HepG2 (cell line): ENCODE measurements at regions not wholly inside any gene's neighbourhood (a gene's known extent, or its start where the extent isn't known, plus 50 kb on each side); places are given as distances from the start of the nearest gene placed in this dataset.

Experiments used
- ATAC-seq: fragments of 200-7000 bp; cut with Tn5 transposase; 3 replicates; pipeline ENCODE4 v1.9.1; 2020; ENCODE audit warnings: mild to moderate bottlenecking, moderate library complexity
- BruUV-seq: library from RNA; stranded (reverse); fragments of 400-500 nt; replicated peaks from 2 replicates; lab custom pipeline; 2021; lab: Mats Ljungman, UMichigan
- CTCF ChIA-PET: fragments of 300-600 bp; formaldehyde crosslinking; extraction: SDS; loops from one replicate; lab custom pipeline; 2021; ENCODE audit warnings: low total read pairs, inconsistent platforms, low intra/inter-chr PET ratio; lab: Yijun Ruan, JAX
- POLR2A ChIA-PET: fragments of 350-600 bp; sonication (Branson Sonifier 250); formaldehyde crosslinking; loops from one replicate; lab custom pipeline; 2020; ENCODE audit warnings: antibody characterized with exemption, inconsistent platforms; lab: Yijun Ruan, JAX
- DNase-seq: peaks from one replicate; pipeline ENCODE4 v3.0.0-alpha.2; 2015; ENCODE audit warnings: low spot score
- FAIRE-seq: peaks from 3 replicates; lab custom pipeline; 2011; peaks lifted over from hg19 to GRCh38; lab: Jason Lieb, UNC
- H2AFZ ChIP-seq: one replicate; pipeline ENCODE4 v1.6.1; 2011; ENCODE audit warnings: low read length, inconsistent platforms
- H3K27ac ChIP-seq: fragments of 300-600 bp; 3 replicates; pipeline ENCODE4 v1.8.0; 2011; ENCODE audit warnings: mixed run types, mild to moderate bottlenecking, mixed read lengths, low read length, inconsistent platforms; ENCODE audit not compliant: insufficient read depth; ENCODE audit errors: extremely low read length
- H3K27me3 ChIP-seq, 2 experiments: fragments of 200-600 bp in 1 of 2; 2 replicates in 1 of 2; 3 replicates in 1 of 2; pipeline versions ENCODE4 v1.6.0 to v1.8.0; 2011; ENCODE audit warnings: low read length in 2 of 2, mild to moderate bottlenecking in 2 of 2, moderate library complexity in 2 of 2, inconsistent platforms in 1 of 2; ENCODE audit not compliant: insufficient read depth in 2 of 2, control insufficient read depth in 1 of 2
- H3K36me3 ChIP-seq, 2 experiments: fragments of 200-600 bp in 1 of 2; replicated peaks in 1 of 2; 2 replicates in 1 of 2; 3 replicates in 1 of 2; pipeline versions ENCODE4 v1.5.1 to v1.8.0; 2011; ENCODE audit warnings: low read length in 2 of 2, inconsistent platforms in 1 of 2; ENCODE audit not compliant: insufficient read depth in 2 of 2, control insufficient read depth in 1 of 2
- H3K4me1 ChIP-seq: 2 replicates; pipeline ENCODE4 v1.5.1; 2012; ENCODE audit warnings: low read length, inconsistent platforms; ENCODE audit not compliant: insufficient read depth
- H3K4me2 ChIP-seq: 2 replicates; pipeline ENCODE4 v1.6.0; 2011; ENCODE audit warnings: low read depth, low read length, inconsistent platforms
- H3K4me3 ChIP-seq, 3 experiments: fragments of 200-600 bp in 1 of 3; sonication (generic), shearing (Covaris generic) in 1 of 3; replicated peaks in 1 of 3; 2 replicates each; pipeline ENCODE4 v1.5.1; 2011 to 2016; ENCODE audit warnings: low read length in 3 of 3, inconsistent platforms in 2 of 3, low read depth in 2 of 3, mild to moderate bottlenecking in 2 of 3, control low read depth in 1 of 3, mixed read lengths in 1 of 3; ENCODE audit not compliant: insufficient read depth in 1 of 3
- H3K79me2 ChIP-seq: one replicate; pipeline ENCODE4 v1.6.1; 2011; ENCODE audit warnings: low read length, inconsistent platforms; ENCODE audit not compliant: insufficient read depth
- H3K9ac ChIP-seq: 2 replicates; pipeline ENCODE4 v1.6.0; 2011; ENCODE audit warnings: mild to moderate bottlenecking, low read depth, low read length, inconsistent platforms; ENCODE audit not compliant: insufficient read depth
- H3K9me3 ChIP-seq: 2 replicates; pipeline ENCODE4 v1.5.1; 2012; ENCODE audit warnings: mild to moderate bottlenecking, low read length
- H4K20me1 ChIP-seq: 2 replicates; pipeline ENCODE4 v1.6.0; 2011; ENCODE audit warnings: inconsistent platforms, mild to moderate bottlenecking, low read length, moderate library complexity; ENCODE audit not compliant: insufficient read depth
- MAFF ChIP-seq: IDR thresholded peaks from 2 replicates; pipeline ENCODE4 v1.6.1; 2011; ENCODE audit warnings: low read depth, low read length, improper control_type of control experiment
- MAFK ChIP-seq, 2 experiments: IDR thresholded peaks in 1 of 2; conservative IDR thresholded peaks in 1 of 2; 2 replicates each; pipeline ENCODE4 v1.6.1; 2011; ENCODE audit warnings: improper control_type of control experiment in 2 of 2, low read length in 2 of 2
- MED8 ChIP-seq: sonication (generic); formaldehyde crosslinking; IDR thresholded peaks from 2 replicates; pipeline ENCODE4 v1.8.1; 2023; ENCODE audit warnings: mild to moderate bottlenecking, missing genetic modification reagents; ENCODE audit not compliant: insufficient replicate concordance
- STAG1 ChIP-seq: sonication (generic); formaldehyde crosslinking; IDR thresholded peaks from 2 replicates; pipeline ENCODE4 v1.4.0; 2020; ENCODE audit warnings: missing genetic modification reagents
- ZBTB26 ChIP-seq: IDR thresholded peaks from 2 replicates; pipeline ENCODE4 v1.6.1; 2016; ENCODE audit warnings: missing compliant biosample characterization, missing genetic modification reagents, borderline replicate concordance
- WGBS: methylation state at CpG from one replicate; pipeline ENCODE4 v1.1.6; 2017; ENCODE audit warnings: low lambda C conversion rate; 5-methylcytosine and 5-hydroxymethylcytosine counted together
- in situ Hi-C: cut with HindIII; loops from 2 replicates; pipeline ENCODE4 v1.10.0; 2017; ENCODE audit warnings: low pct_unique_long_range_greater_than_20kb; ENCODE audit not compliant: extremely low pct_ligation_motif_present
- intact Hi-C: fragments of 100-400 bp; cut with micrococcal nuclease; formaldehyde crosslinking; loops from one replicate; pipeline ENCODE4 v1.10.0; 2022; ENCODE audit not compliant: unreplicated experiment
- TF ChIP-seq, protein P1 (sequence below): sonication (generic); formaldehyde crosslinking; IDR thresholded peaks from 2 replicates; pipeline ENCODE4 v1.4.0; 2020; ENCODE audit warnings: low read depth, missing genetic modification reagents
- TF ChIP-seq, protein P2 (sequence below): sonication (generic); formaldehyde crosslinking; IDR thresholded peaks from 2 replicates; pipeline ENCODE4 v1.8.1; 2023; ENCODE audit warnings: missing genetic modification reagents, mild to moderate bottlenecking, borderline replicate concordance

DNA sequence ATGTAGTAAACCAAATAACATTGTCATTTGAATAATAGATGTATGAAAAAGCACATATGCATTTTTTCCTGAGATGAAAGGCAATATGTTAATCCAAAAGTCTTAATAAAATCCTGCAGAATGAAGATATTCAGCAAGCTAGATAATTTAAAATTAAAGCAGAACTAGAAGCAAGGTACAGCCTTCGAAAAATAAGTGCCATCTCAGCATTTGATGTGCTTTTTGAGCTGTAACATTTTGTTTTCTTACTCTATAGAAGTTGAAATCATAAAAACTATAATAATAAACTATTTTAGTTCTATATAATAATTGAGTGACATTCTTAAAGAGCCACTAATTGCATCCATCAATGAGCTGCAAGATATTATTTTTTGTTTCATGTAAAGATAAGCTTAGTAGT, 410.4 kb upstream of the TRAM1L1 start:
- in situ Hi-C loops = no loop called here
- no peak overlapping the region for H3K4me3 ChIP-seq
- no peak overlapping the region for H3K27ac ChIP-seq
- H3K4me1 ChIP-seq = no peaks in the 10 kb centered on the region
- H3K27me3 ChIP-seq = no peaks in the 10 kb centered on the region
- H3K9me3 ChIP-seq = no peaks in the 10 kb centered on the region
- no peaks in the 10 kb centered on the region for H3K79me2 ChIP-seq
- no TSS peak for BruUV-seq
- WGBS = 2% methylated on average over 1 of the region's 1 CpG
- no peak for DNase-seq
- ChIA-PET CTCF (no interaction called here), POLR2A (no interaction called here)
- no peak overlapping the region for H3K9ac ChIP-seq
- no peak for FAIRE-seq
- no peaks in the 10 kb centered on the region for H3K36me3 ChIP-seq
- no peak overlapping the region for H2AFZ ChIP-seq
- H3K4me2 ChIP-seq = no peak overlapping the region
- no peak for ATAC-seq
- no peaks in the 10 kb centered on the region for H4K20me1 ChIP-seq
- intact Hi-C loops = no loop called here
- TF ChIP-seq MED8 (no peak), MAFF (peak; percentile 51), ZBTB26 (no peak), MAFK (conservative IDR thresholded peaks at IDR 0.05 in 1 of 2, IDR thresholded peaks at IDR 0.05 in 1 of 2; ENCODE audit: low read length in 2 of 2) (peak; percentile 29 to 67; a peak in 3 of 4 replicates), STAG1 (CRISPR knock-in tag) (no peak)
- TF ChIP-seq, protein P1, sequence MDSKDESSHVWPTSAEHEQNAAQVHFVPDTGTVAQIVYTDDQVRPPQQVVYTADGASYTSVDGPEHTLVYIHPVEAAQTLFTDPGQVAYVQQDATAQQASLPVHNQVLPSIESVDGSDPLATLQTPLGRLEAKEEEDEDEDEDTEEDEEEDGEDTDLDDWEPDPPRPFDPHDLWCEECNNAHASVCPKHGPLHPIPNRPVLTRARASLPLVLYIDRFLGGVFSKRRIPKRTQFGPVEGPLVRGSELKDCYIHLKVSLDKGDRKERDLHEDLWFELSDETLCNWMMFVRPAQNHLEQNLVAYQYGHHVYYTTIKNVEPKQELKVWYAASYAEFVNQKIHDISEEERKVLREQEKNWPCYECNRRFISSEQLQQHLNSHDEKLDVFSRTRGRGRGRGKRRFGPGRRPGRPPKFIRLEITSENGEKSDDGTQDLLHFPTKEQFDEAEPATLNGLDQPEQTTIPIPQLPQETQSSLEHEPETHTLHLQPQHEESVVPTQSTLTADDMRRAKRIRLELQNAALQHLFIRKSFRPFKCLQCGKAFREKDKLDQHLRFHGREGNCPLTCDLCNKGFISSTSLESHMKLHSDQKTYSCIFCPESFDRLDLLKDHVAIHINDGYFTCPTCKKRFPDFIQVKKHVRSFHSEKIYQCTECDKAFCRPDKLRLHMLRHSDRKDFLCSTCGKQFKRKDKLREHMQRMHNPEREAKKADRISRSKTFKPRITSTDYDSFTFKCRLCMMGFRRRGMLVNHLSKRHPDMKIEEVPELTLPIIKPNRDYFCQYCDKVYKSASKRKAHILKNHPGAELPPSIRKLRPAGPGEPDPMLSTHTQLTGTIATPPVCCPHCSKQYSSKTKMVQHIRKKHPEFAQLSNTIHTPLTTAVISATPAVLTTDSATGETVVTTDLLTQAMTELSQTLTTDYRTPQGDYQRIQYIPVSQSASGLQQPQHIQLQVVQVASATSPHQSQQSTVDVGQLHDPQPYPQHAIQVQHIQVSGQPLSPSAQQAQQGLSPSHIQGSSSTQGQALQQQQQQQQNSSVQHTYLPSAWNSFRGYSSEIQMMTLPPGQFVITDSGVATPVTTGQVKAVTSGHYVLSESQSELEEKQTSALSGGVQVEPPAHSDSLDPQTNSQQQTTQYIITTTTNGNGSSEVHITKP (CRISPR knock-in tag) = no peak
- TF ChIP-seq, protein P2, sequence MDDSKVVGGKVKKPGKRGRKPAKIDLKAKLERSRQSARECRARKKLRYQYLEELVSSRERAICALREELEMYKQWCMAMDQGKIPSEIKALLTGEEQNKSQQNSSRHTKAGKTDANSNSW = no peak
